Naive thymus-derived CD4-positive, alpha-beta T cell (primary cell): ENCODE measurements at regions not wholly inside any gene's neighbourhood (a gene's known extent, or its start where the extent isn't known, plus 50 kb on each side); places are given as distances from the start of the nearest gene placed in this dataset.
"Not testable (repeated sequence)": the region's sequence is repeated elsewhere in the genome, so short reads cannot be mapped to it uniquely, and the experiment has no call there.

ENCODE experiments used
- ATAC-seq: fragments of 150-1000 bp; cut with Tn5 transposase; 2 replicates; pipeline ENCODE4 v1.10.0; 2021; ENCODE audit warnings: mild to moderate bottlenecking, moderate library complexity
- CTCF ChIA-PET: fragments of 350-600 bp; sonication (Branson Sonifier 250); formaldehyde crosslinking; loops from one replicate; lab custom pipeline; 2021; ENCODE audit warnings: antibody characterized with exemption; lab: Charles Lee
- POLR2A ChIA-PET: fragments of 350-600 bp; sonication (Branson Sonifier 250); formaldehyde crosslinking; loops from one replicate; lab custom pipeline; 2021; ENCODE audit warnings: antibody characterized with exemption, inconsistent platforms; lab: Charles Lee
- DNase-seq, 9 donors: peaks; one replicate each; pipeline versions ENCODE4 v3.0.0 to v3.0.0-alpha.2; 2020 to 2022; ENCODE audit warnings: mixed read lengths in 1 of 9
- H3K27ac ChIP-seq: one replicate; pipeline ENCODE4 v1.7.0; 2013; ENCODE audit warnings: mild to moderate bottlenecking, low read depth, low read length, moderate library complexity
- H3K27me3 ChIP-seq, 2 donors: one replicate each; pipeline ENCODE4 v1.7.0; 2013; ENCODE audit warnings: low read length in 2 of 2, mild to moderate bottlenecking in 2 of 2, moderate library complexity in 2 of 2; ENCODE audit not compliant: control insufficient read depth in 2 of 2, insufficient read depth in 2 of 2
- H3K36me3 ChIP-seq, 3 experiments: 1 replicate in 2 of 3; 2 replicates in 1 of 3; pipeline ENCODE4 v1.7.0; 2013; ENCODE audit warnings: low read length in 3 of 3, mild to moderate bottlenecking in 3 of 3, moderate library complexity in 1 of 3; ENCODE audit not compliant: insufficient read depth in 3 of 3, control insufficient read depth in 2 of 3
- H3K4me1 ChIP-seq, 2 donors: one replicate each; pipeline ENCODE4 v1.7.0; 2013; ENCODE audit warnings: low read length in 2 of 2, mild to moderate bottlenecking in 2 of 2, moderate library complexity in 1 of 2; ENCODE audit not compliant: control insufficient read depth in 2 of 2, insufficient read depth in 2 of 2
- H3K4me3 ChIP-seq: 2 replicates; pipeline ENCODE4 v1.7.0; 2013; ENCODE audit warnings: mild to moderate bottlenecking, low read length
- H3K9me3 ChIP-seq, 3 experiments: 1 replicate in 2 of 3; 2 replicates in 1 of 3; pipeline ENCODE4 v1.7.0; 2013; ENCODE audit warnings: low read length in 3 of 3; ENCODE audit not compliant: control insufficient read depth in 2 of 3
- H3K27ac Mint-ChIP-seq, 9 donors: one replicate each; pipeline ENCODE4 v1.8.0; 2020 to 2022; ENCODE audit warnings: mixed read lengths in 9 of 9, mild to moderate bottlenecking in 8 of 9, moderate library complexity in 5 of 9, inconsistent platforms in 2 of 9
- H3K27me3 Mint-ChIP-seq, 5 donors: one replicate each; pipeline ENCODE4 v1.8.0; 2021 to 2022; ENCODE audit warnings: mixed read lengths in 5 of 5, mild to moderate bottlenecking in 1 of 5
- H3K36me3 Mint-ChIP-seq, 5 donors: one replicate each; pipeline ENCODE4 v1.8.0; 2020 to 2022; ENCODE audit warnings: mixed read lengths in 5 of 5, mild to moderate bottlenecking in 3 of 5, inconsistent platforms in 1 of 5
- H3K4me1 Mint-ChIP-seq, 7 donors: one replicate each; pipeline ENCODE4 v1.8.0; 2020 to 2022; ENCODE audit warnings: mixed read lengths in 7 of 7, mild to moderate bottlenecking in 3 of 7, inconsistent platforms in 1 of 7
- H3K4me3 Mint-ChIP-seq, 10 donors: one replicate each; pipeline ENCODE4 v1.8.0; 2020 to 2022; ENCODE audit warnings: mild to moderate bottlenecking in 10 of 10, mixed read lengths in 10 of 10, moderate library complexity in 6 of 10, inconsistent platforms in 2 of 10
- H3K9me3 Mint-ChIP-seq, 11 donors: one replicate each; pipeline ENCODE4 v1.8.0; 2020 to 2022; ENCODE audit warnings: mixed read lengths in 11 of 11, mild to moderate bottlenecking in 4 of 11, inconsistent platforms in 1 of 11, moderate library complexity in 1 of 11
- intact Hi-C, 2 donors: fragments of 100-400 bp; cut with micrococcal nuclease; formaldehyde crosslinking; loops; one replicate each; pipeline ENCODE4 v1.15.1; 2023

DNA sequence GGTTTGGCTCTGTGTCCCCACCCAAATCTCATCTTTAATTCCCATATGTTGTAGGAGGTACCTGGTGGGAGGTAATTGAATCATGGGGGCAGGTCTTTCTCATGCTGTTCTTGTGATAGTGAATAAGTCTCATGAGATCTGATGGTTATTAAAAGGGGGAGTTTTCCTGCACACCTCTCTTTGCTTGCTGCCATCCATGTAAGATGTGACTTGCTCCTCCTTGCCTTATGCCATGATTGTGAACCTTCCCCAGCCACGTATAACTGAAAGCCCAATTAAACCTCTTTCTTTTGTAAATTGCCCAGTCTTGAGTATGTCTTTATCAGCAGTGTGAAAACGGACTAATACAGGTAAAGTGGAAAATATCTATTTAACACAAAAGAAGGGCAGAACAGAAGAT is 213.3 kb downstream of the PTGER3 start:
- H3K4me3 Mint-ChIP-seq, H3K27ac Mint-ChIP-seq, H3K27me3 ChIP-seq, DNase-seq, H3K27me3 Mint-ChIP-seq, H3K4me1 Mint-ChIP-seq, CTCF ChIA-PET, H3K4me1 ChIP-seq, H3K27ac ChIP-seq, H3K36me3 ChIP-seq, POLR2A ChIA-PET, H3K9me3 ChIP-seq, H3K4me3 ChIP-seq, intact Hi-C loops, H3K36me3 Mint-ChIP-seq, ATAC-seq: not testable (repeated sequence)
- H3K9me3 Mint-ChIP-seq: peaks cover 0 to 25% (median 6%) of the 10 kb centered on the region in 11 donors

- no peaks in the 10 kb centered on the region for H3K4me1 ChIP-seq
- ChIA-PET POLR2A (no interaction called here), CTCF (no interaction called here)
- no peaks in the 10 kb centered on the region for H3K36me3 Mint-ChIP-seq
- DNase-seq (no peak), ATAC-seq (no peak)
- no peaks in the 10 kb centered on the region for H3K4me1 Mint-ChIP-seq
- H3K27me3 Mint-ChIP-seq: peaks cover 0 to 6% (median 0%) of the 10 kb centered on the region in 5 donors
- no peaks in the 10 kb centered on the region for H3K27me3 ChIP-seq
- intact Hi-C loops: no loop called here
- H3K9me3 Mint-ChIP-seq: peaks cover 0 to 21% (median 3%) of the 10 kb centered on the region in 11 donors
- H3K4me3 ChIP-seq: no peak overlapping the region
- no peak overlapping the region for H3K4me3 Mint-ChIP-seq
- H3K27ac ChIP-seq: no peak overlapping the region
- H3K9me3 ChIP-seq: no peaks in the 10 kb centered on the region
- no peaks in the 10 kb centered on the region for H3K36me3 ChIP-seq
- H3K27ac Mint-ChIP-seq: no peak overlapping the region
Observed at GRCh38 chr1:70836456-70836855, 211.2 kb downstream of the PTGER3 start.

DNA sequence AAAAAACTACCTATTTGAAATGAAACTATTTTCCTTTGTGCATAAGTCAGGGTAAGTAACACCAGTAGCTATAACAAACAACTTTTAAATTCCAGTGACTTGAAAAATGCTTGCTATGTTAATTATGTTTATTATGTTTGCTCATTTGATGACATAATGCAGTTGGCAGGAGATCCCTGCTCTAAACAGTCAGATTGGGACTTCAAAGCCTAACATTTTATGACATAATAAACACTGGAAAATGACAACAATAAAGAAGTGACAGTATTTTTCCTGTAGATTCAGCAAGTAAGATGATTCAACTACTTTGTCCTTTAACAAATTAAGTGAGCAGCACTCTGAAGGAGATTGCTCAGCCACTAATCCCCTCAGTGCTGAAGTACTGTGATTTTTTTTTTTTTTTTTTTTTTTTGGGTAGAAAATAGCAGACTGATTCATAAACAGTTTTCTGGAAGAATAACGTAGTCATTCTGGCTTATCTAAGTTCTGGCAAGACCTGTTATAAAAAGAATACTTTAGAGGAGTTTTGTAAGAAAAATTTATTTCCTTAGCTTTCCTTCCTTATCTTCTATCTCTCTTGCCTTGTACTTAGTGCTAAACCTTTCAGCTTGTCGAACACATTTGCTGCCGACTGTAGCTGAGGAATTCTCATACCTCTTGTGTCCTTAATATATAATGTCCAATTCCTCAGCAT is 207.2 kb downstream of the PTGER3 start:
- no peak overlapping the region for H3K27ac ChIP-seq
- ATAC-seq (no peak), DNase-seq (no peak)
- H3K4me3 ChIP-seq: no peak overlapping the region
- no peak overlapping the region for H3K27ac Mint-ChIP-seq
- POLR2A ChIA-PET: no interaction called here
- H3K27me3 ChIP-seq: no peaks in the 10 kb centered on the region
- intact Hi-C loops: no loop called here
- peaks cover 0 to 3% (median 0%) of the 10 kb centered on the region in 5 donors for H3K27me3 Mint-ChIP-seq
- H3K36me3 ChIP-seq: no peaks in the 10 kb centered on the region
- CTCF ChIA-PET: no interaction called here
- no peak overlapping the region for H3K4me3 Mint-ChIP-seq
- peaks cover 0 to 9% (median under 1%) of the 10 kb centered on the region in 11 donors for H3K9me3 Mint-ChIP-seq
- no peaks in the 10 kb centered on the region for H3K4me1 Mint-ChIP-seq
- no peaks in the 10 kb centered on the region for H3K9me3 ChIP-seq
- no peaks in the 10 kb centered on the region for H3K4me1 ChIP-seq
- no peaks in the 10 kb centered on the region for H3K36me3 Mint-ChIP-seq

GRCh38 chr1:70842562-70842961 is 205.1 kb downstream of the PTGER3 start:
- ATAC-seq (no peak), DNase-seq (no peak)
- Histone ChIP-seq H3K9me3 (no peaks in the 10 kb centered on the region), H3K27me3 (no peaks in the 10 kb centered on the region), H3K4me3 (no peak overlapping the region), H3K4me1 (no peaks in the 10 kb centered on the region), H3K27ac (no peak overlapping the region), H3K36me3 (no peaks in the 10 kb centered on the region)
- Mint-ChIP-seq H3K4me1 (no peaks in the 10 kb centered on the region), H3K27ac (no peak overlapping the region), H3K9me3 (peaks cover 0 to 9% (median 3%) of the 10 kb centered on the region in 11 donors), H3K27me3 (peaks cover 0 to 8% (median 0%) of the 10 kb centered on the region in 5 donors), H3K4me3 (no peak overlapping the region), H3K36me3 (no peaks in the 10 kb centered on the region)
- ChIA-PET POLR2A (no interaction called here), CTCF (no interaction called here)
- intact Hi-C loops: no loop called here

- H3K36me3 Mint-ChIP-seq: no peaks in the 10 kb centered on the region
- CTCF ChIA-PET: no interaction called here
- Histone ChIP-seq H3K4me3 (no peak overlapping the region), H3K9me3 (no peaks in the 10 kb centered on the region), H3K27ac (no peak overlapping the region), H3K27me3 (no peaks in the 10 kb centered on the region), H3K36me3 (no peaks in the 10 kb centered on the region), H3K4me1 (no peaks in the 10 kb centered on the region)
- ATAC-seq: no peak
- no peak for DNase-seq
- H3K27ac Mint-ChIP-seq: no peak overlapping the region
- intact Hi-C loops: no loop called here
- POLR2A ChIA-PET: no interaction called here
- no peaks in the 10 kb centered on the region for H3K4me1 Mint-ChIP-seq
- peaks cover 0 to 9% (median 3%) of the 10 kb centered on the region in 11 donors for H3K9me3 Mint-ChIP-seq
- no peak overlapping the region for H3K4me3 Mint-ChIP-seq
- H3K27me3 Mint-ChIP-seq: peaks cover 0 to 10% (median 0%) of the 10 kb centered on the region in 5 donors
Observed at GRCh38 chr1:70843452-70843851, 204.2 kb downstream of the PTGER3 start.

- CTCF ChIA-PET: no interaction called here
- POLR2A ChIA-PET: no interaction called here
- peaks cover 0 to 20% (median 7%) of the 10 kb centered on the region in 11 donors for H3K9me3 Mint-ChIP-seq
- H3K27ac ChIP-seq: no peak overlapping the region
- no peaks in the 10 kb centered on the region for H3K4me1 ChIP-seq
- no peak overlapping the region for H3K4me3 ChIP-seq
- peaks cover 0 to 10% (median 0%) of the 10 kb centered on the region in 5 donors for H3K27me3 Mint-ChIP-seq
- no peak overlapping the region for H3K4me3 Mint-ChIP-seq
- H3K9me3 ChIP-seq: peaks cover 0 to 2% (median 0%) of the 10 kb centered on the region in 3 experiments
- H3K27me3 ChIP-seq: no peaks in the 10 kb centered on the region
- intact Hi-C loops: no loop called here
- no peak for ATAC-seq
- no peaks in the 10 kb centered on the region for H3K36me3 ChIP-seq
- H3K36me3 Mint-ChIP-seq: no peaks in the 10 kb centered on the region
- no peaks in the 10 kb centered on the region for H3K4me1 Mint-ChIP-seq
- DNase-seq: no peak
- no peak overlapping the region for H3K27ac Mint-ChIP-seq
Observed at GRCh38 chr1:70847013-70847412, 200.6 kb downstream of the PTGER3 start.

DNA sequence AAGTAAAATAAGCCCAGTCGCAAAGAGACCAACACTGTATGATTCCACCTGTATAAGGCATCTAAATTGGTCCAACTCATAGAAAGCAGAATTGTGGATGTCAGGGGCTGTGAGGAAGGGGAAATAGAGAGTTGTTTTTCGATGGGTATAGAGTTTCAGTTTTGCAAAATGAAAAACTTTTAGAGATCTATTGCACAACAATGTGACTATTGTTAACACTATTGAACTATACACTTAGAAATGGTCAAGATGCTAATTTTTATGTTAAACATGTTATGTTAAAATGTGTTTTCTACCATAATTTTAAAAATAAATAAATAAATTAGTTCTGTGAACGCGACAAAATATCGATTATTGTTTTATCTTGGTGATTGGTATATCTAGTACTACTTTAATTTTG is 192.4 kb downstream of the PTGER3 start:
- POLR2A ChIA-PET: no interaction called here
- no peak overlapping the region for H3K27ac Mint-ChIP-seq
- DNase-seq: no peak
- no peaks in the 10 kb centered on the region for H3K4me1 ChIP-seq
- peaks cover 0 to 3% (median 0%) of the 10 kb centered on the region in 5 donors for H3K27me3 Mint-ChIP-seq
- CTCF ChIA-PET: no interaction called here
- no peak overlapping the region for H3K4me3 Mint-ChIP-seq
- peaks cover 0 to 3% (median 0%) of the 10 kb centered on the region in 3 experiments for H3K9me3 ChIP-seq
- no peak overlapping the region for H3K27ac ChIP-seq
- intact Hi-C loops: no loop called here
- no peaks in the 10 kb centered on the region for H3K4me1 Mint-ChIP-seq
- no peaks in the 10 kb centered on the region for H3K36me3 Mint-ChIP-seq
- H3K9me3 Mint-ChIP-seq: peaks cover 0 to 16% (median 4%) of the 10 kb centered on the region in 11 donors
- no peaks in the 10 kb centered on the region for H3K27me3 ChIP-seq
- H3K36me3 ChIP-seq: no peaks in the 10 kb centered on the region
- no peak overlapping the region for H3K4me3 ChIP-seq
- ATAC-seq: no peak
